A673 (cell line): ENCODE measurements at regions not wholly inside any gene's neighbourhood (a gene's known extent, or its start where the extent isn't known, plus 50 kb on each side); places are given as distances from the start of the nearest gene placed in this dataset.

ENCODE experiments used
- BruUV-seq: library from RNA; stranded (reverse); fragments of 400-500 nt; replicated peaks from 2 replicates; lab custom pipeline; 2021; lab: Mats Ljungman, UMichigan
- CTCF ChIA-PET: fragments of 300-600 bp; sonication (Branson Sonifier 250); formaldehyde crosslinking; loops from one replicate; lab custom pipeline; 2022; ENCODE audit warnings: antibody characterized with exemption; lab: Charles Lee
- POLR2A ChIA-PET: fragments of 300-600 bp; sonication (Branson Sonifier 250); formaldehyde crosslinking; loops from one replicate; lab custom pipeline; 2022; ENCODE audit warnings: antibody characterized with exemption; ENCODE audit not compliant: low non-redundant PET; lab: Charles Lee
- DNase-seq: peaks from one replicate; pipeline ENCODE4 v3.0.0-alpha.2; 2015; ENCODE audit warnings: low spot score
- H3K27ac ChIP-seq: fragments of 200-600 bp; sonication (generic); 2 replicates; pipeline ENCODE4 v1.5.1; 2016; ENCODE audit warnings: mixed run types, low read depth, mild to moderate bottlenecking, mixed read lengths, antibody characterized with exemption, low read length; ENCODE audit not compliant: poor library complexity, severe bottlenecking
- H3K27me3 ChIP-seq: fragments of 200-600 bp; sonication (generic); replicated peaks from 2 replicates; pipeline ENCODE4 v1.6.1; 2017; ENCODE audit warnings: mixed run types, low read depth, mild to moderate bottlenecking, mixed read lengths, antibody characterized with exemption, low read length; ENCODE audit not compliant: insufficient read depth, poor library complexity
- H3K36me3 ChIP-seq: fragments of 200-600 bp; sonication (generic); 2 replicates; pipeline ENCODE4 v1.6.1; 2016; ENCODE audit warnings: mixed run types, mild to moderate bottlenecking, mixed read lengths, antibody characterized with exemption, low read length; ENCODE audit not compliant: insufficient read depth, poor library complexity, severe bottlenecking
- H3K4me1 ChIP-seq: fragments of 200-600 bp; sonication (generic); 2 replicates; pipeline ENCODE4 v1.6.1; 2017; ENCODE audit warnings: mixed run types, mild to moderate bottlenecking, mixed read lengths, antibody characterized with exemption, low read length; ENCODE audit not compliant: insufficient read depth, poor library complexity, severe bottlenecking
- H3K4me3 ChIP-seq: fragments of 200-600 bp; sonication (generic); 2 replicates; pipeline ENCODE4 v1.5.1; 2016; ENCODE audit warnings: low read depth, mixed run types, mild to moderate bottlenecking, mixed read lengths, low read length; ENCODE audit not compliant: poor library complexity, severe bottlenecking
- H3K9me3 ChIP-seq: fragments of 200-600 bp; sonication (generic); 2 replicates; pipeline ENCODE4 v1.6.1; 2016; ENCODE audit warnings: mixed run types, low read depth, mild to moderate bottlenecking, mixed read lengths, antibody characterized with exemption, low read length; ENCODE audit not compliant: poor library complexity, severe bottlenecking
- CTCF ChIP-seq: fragments of 300-800, 200-600 bp; sonication (generic); conservative IDR thresholded peaks from 2 replicates; pipeline ENCODE4 v1.5.1; 2017; ENCODE audit warnings: low read depth, mild to moderate bottlenecking, antibody characterized with exemption, low read length, moderate library complexity, mixed read lengths
- EZH2 ChIP-seq: fragments of 200-600 bp; sonication (generic); IDR thresholded peaks from 2 replicates; pipeline ENCODE4 v1.6.1; 2017; ENCODE audit warnings: borderline replicate concordance, low read depth, mild to moderate bottlenecking, mixed read lengths, antibody characterized with exemption, low read length; ENCODE audit not compliant: poor library complexity, severe bottlenecking
- intact Hi-C: fragments of 100-400 bp; cut with micrococcal nuclease; formaldehyde crosslinking; loops from one replicate; pipeline ENCODE4 v1.10.0; 2022; ENCODE audit not compliant: unreplicated experiment

GRCh38 chr2:236932831-236933361, 152.8 kb upstream of the COPS8 start:
- ChIA-PET POLR2A (no interaction called here), CTCF (no interaction called here)
- Histone ChIP-seq H3K4me3 (no peak overlapping the region), H3K27ac (no peak overlapping the region), H3K9me3 (no peaks in the 10 kb centered on the region), H3K36me3 (no peaks in the 10 kb centered on the region), H3K4me1 (no peaks in the 10 kb centered on the region), H3K27me3 (peaks cover 56% of the 10 kb centered on the region)
- no peak for TF ChIP-seq EZH2
- intact Hi-C loops, result no loop called here
- no peak for DNase-seq
- no TSS peak for BruUV-seq

GRCh38 chr2:236934166-236934565, 151.5 kb upstream of the COPS8 start:
- ChIA-PET POLR2A (no interaction called here), CTCF (no interaction called here)
- Histone ChIP-seq H3K27me3 (peaks cover 43% of the 10 kb centered on the region), H3K9me3 (no peaks in the 10 kb centered on the region), H3K36me3 (no peaks in the 10 kb centered on the region), H3K27ac (no peak overlapping the region), H3K4me3 (no peak overlapping the region), H3K4me1 (no peaks in the 10 kb centered on the region)
- no peak for TF ChIP-seq CTCF
- TF ChIP-seq EZH2, result no peak
- no peak for DNase-seq
- intact Hi-C loops, result no loop called here
- no TSS peak for BruUV-seq

- no TSS peak for BruUV-seq
- Histone ChIP-seq H3K9me3 (no peaks in the 10 kb centered on the region), H3K27ac (no peak overlapping the region), H3K4me1 (no peaks in the 10 kb centered on the region), H3K4me3 (no peak overlapping the region), H3K36me3 (no peaks in the 10 kb centered on the region), H3K27me3 (peaks cover 41% of the 10 kb centered on the region)
- POLR2A ChIA-PET, result no interaction called here
- intact Hi-C loops, result no loop called here
- CTCF ChIA-PET, result no interaction called here
- TF ChIP-seq EZH2 (no peak), CTCF (no peak)
- no peak for DNase-seq
Measured at GRCh38 chr2:236934656-236935055, 151.0 kb upstream of the COPS8 start.

GRCh38 chr2:236935083-236935482, 150.6 kb upstream of the COPS8 start:
- TF ChIP-seq EZH2, result no peak
- no peak for TF ChIP-seq CTCF
- ChIA-PET CTCF (no interaction called here), POLR2A (no interaction called here)
- Histone ChIP-seq H3K4me1 (no peaks in the 10 kb centered on the region), H3K4me3 (no peak overlapping the region), H3K27ac (no peak overlapping the region), H3K27me3 (peaks cover 41% of the 10 kb centered on the region), H3K36me3 (no peaks in the 10 kb centered on the region), H3K9me3 (no peaks in the 10 kb centered on the region)
- DNase-seq, result no peak
- no TSS peak for BruUV-seq
- intact Hi-C loops, result no loop called here
